ENCODE measurements at regions not wholly inside any gene's neighbourhood (a gene's known extent, or its start where the extent isn't known, plus 50 kb on each side); places are given as distances from the start of the nearest gene placed in this dataset.

DNA sequence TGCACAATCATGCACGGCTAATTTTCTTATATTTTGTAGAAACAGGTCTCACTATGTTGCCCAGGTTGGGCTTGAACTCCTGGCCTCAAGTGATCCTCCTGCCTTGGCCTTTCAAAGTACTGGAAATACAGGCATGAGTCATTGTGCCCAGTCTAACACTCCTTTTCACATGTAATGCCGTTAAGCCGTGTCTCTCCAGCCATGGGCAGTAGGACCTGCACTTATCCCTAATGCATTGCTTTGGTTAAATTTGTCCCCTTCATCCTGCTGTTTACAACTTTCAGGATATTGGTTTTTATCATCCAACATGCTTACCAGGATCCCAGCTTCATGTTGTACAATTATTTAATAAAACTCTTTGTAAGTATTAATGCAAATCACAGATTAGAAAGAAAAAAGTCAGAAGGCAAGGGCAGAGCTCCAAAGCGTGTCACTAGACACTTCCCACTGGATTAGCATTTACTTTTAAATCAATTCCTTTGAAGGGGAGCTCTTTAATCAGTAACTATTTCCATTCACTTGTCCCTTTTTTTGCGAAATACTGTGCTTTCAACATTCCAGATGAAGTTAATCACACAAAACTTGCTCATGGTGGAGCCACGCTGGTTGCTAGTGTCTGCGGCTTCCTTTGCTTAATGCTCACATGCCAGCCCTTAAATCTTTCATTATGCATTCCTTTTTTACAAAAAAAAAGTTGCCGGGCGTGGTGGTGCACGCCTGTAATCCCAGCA, 256.0 kb upstream of the AUTS2 start:
- TF ChIP-seq, protein P1, sequence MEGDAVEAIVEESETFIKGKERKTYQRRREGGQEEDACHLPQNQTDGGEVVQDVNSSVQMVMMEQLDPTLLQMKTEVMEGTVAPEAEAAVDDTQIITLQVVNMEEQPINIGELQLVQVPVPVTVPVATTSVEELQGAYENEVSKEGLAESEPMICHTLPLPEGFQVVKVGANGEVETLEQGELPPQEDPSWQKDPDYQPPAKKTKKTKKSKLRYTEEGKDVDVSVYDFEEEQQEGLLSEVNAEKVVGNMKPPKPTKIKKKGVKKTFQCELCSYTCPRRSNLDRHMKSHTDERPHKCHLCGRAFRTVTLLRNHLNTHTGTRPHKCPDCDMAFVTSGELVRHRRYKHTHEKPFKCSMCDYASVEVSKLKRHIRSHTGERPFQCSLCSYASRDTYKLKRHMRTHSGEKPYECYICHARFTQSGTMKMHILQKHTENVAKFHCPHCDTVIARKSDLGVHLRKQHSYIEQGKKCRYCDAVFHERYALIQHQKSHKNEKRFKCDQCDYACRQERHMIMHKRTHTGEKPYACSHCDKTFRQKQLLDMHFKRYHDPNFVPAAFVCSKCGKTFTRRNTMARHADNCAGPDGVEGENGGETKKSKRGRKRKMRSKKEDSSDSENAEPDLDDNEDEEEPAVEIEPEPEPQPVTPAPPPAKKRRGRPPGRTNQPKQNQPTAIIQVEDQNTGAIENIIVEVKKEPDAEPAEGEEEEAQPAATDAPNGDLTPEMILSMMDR (IDR thresholded peaks at IDR 0.05): no peak
- DNase-seq (no peak), FAIRE-seq (no peak), ATAC-seq (peak in 2 of 4 donors; percentile 24 to 35)
- intact Hi-C loops (cut with DNase I): no loop called here
- no peaks in the 10 kb centered on the region for H3K9me3 ChIP-seq
- WGBS, 2 donors: 24 to 33% methylated on average over 10 of the region's 10 CpGs
- no peaks in the 10 kb centered on the region for H3K4me1 ChIP-seq
- no peak overlapping the region for H3K27ac ChIP-seq
- no peaks in the 10 kb centered on the region for H3K27me3 ChIP-seq
- H3K4me3 ChIP-seq: no peak overlapping the region
- no peaks in the 10 kb centered on the region for H3K36me3 ChIP-seq

DNA sequence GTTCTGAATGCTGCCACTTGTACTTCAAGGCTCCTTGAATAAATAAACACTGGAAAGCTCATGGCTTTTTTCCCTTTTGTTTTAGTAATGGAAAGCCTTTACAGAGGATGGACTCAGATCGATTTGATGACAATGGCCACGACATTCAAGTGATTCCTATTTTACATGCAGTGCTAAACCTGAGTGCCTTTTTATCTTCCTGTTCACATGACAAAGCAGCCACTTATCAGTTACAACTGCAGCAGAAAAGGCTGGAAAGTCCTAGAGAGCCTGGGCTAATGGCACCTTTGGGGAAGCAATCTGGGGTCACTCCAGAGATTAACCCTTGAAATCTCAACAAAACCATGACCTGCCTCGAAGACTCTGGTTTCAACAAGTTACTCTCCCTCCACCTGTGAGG, 249.0 kb upstream of the AUTS2 start:
- H3K27me3 ChIP-seq: no peaks in the 10 kb centered on the region

DNA sequence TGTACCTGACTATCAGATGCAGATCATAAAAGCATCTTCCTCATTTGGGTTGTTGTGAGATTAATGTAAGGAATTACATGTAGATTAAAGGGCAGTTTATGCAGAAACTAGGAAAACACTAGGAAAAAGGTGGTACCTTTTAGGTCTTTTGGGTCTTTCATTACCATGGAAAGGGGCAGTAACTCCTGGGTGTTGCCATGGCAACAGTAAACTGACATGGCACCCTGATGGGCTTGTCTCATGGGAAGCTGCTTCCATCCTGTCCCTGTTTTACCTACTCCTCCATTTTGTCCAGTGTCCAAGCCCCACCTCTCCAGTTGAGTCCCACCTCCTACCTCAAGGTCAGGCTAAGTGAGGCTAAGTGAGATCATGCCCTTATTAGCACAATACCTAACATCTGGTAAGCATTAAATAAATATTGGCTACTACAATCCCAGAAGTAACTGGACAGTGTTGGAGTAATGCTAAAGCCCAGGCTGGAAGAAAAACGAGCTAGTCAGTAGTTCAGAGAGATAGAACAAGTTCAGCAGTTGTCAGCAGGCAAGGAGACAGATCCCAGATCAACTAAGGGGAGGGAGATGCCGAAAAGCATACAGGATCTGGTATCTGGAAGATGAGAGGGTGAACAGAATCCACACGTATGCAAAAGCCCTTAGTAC, 240.0 kb upstream of the AUTS2 start:
- H3K36me3 ChIP-seq: no peaks in the 10 kb centered on the region
- H3K4me3 ChIP-seq: no peak overlapping the region
- TF ChIP-seq, protein P1 (IDR thresholded peaks at IDR 0.05): no peak
- ATAC-seq (no peak), FAIRE-seq (no peak), DNase-seq (no peak)
- H3K27me3 ChIP-seq: no peaks in the 10 kb centered on the region
- WGBS, 2 donors: 28 to 30% methylated on average over 3 of the region's 3 CpGs
- no peak overlapping the region for H3K27ac ChIP-seq
- no peaks in the 10 kb centered on the region for H3K9me3 ChIP-seq
- intact Hi-C loops (cut with DNase I): no loop called here
- no peaks in the 10 kb centered on the region for H3K4me1 ChIP-seq

More for the DNA sequence above, 249.0 kb upstream of the AUTS2 start:
- intact Hi-C loops (cut with DNase I): no loop called here
- H3K4me1 ChIP-seq: no peaks in the 10 kb centered on the region
- no peak for FAIRE-seq
- TF ChIP-seq, protein P1 (IDR thresholded peaks at IDR 0.05): no peak
- no peak for DNase-seq
- no peaks in the 10 kb centered on the region for H3K9me3 ChIP-seq
- no peak for ATAC-seq
- WGBS, 2 donors: 12 to 19% methylated on average over 3 of the region's 3 CpGs
- no peaks in the 10 kb centered on the region for H3K36me3 ChIP-seq
- H3K27ac ChIP-seq: no peak overlapping the region
- H3K4me3 ChIP-seq: no peak overlapping the region

DNA sequence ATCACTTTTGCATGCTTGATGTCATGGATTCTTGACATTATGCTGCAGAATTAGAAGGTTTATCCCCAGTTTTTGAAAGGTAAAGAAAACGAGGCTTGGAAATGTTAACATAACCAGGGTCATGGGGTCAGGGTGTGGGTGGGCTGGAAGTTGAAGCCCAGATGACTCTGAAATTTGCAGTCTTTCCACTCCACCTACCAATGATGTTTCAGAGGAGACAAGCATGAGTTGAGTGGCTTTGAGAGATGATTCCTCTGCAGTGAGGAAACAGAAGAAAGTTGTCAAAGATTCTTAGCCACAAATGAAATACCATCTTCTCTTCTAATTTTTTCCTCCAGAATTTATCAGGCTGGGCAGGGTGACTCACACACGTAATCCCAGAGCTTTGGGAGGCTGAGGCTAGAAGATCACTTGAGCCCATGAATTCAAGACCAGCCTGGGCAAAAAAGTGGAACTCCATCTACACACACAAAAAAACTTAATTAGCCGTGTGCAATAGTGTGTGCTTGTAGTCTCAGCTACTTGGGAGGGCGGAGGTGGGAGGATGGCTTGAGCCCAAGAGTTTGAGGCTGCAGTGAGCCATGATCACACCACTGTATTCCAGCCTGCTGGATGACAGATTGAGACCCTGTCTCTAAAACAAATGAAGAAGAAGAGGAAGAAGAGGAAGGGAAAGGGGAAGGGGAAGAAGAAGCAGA, 239.1 kb upstream of the AUTS2 start:
- no peak for FAIRE-seq
- H3K27me3 ChIP-seq: no peaks in the 10 kb centered on the region
- H3K4me3 ChIP-seq: no peak overlapping the region
- no peak overlapping the region for H3K27ac ChIP-seq
- DNase-seq: no peak
- H3K36me3 ChIP-seq: no peaks in the 10 kb centered on the region
- peak in 1 of 4 donors; percentile 16 for ATAC-seq
- H3K9me3 ChIP-seq: no peaks in the 10 kb centered on the region
- intact Hi-C loops (cut with DNase I): no loop called here
- no peaks in the 10 kb centered on the region for H3K4me1 ChIP-seq
- 47 to 48% methylated on average over 4 of the region's 4 CpGs for WGBS, 2 donors
- TF ChIP-seq, protein P1 (IDR thresholded peaks at IDR 0.05): no peak

Measured in pancreas (tissue), 10 donors.